K562 (cell line): ENCODE measurements at regions not wholly inside any gene's neighbourhood (a gene's known extent, or its start where the extent isn't known, plus 50 kb on each side); places are given as distances from the start of the nearest gene placed in this dataset.

Experiments used
- ATF3 ChIP-seq, 2 experiments: fragments of 450-650 bp in 1 of 2; sonication (generic) in 1 of 2; formaldehyde crosslinking in 1 of 2; IDR thresholded peaks in 1 of 2; conservative IDR thresholded peaks in 1 of 2; 2 replicates each; pipeline versions ENCODE4 v1.6.1 to v1.8.1; 2016 to 2023; ENCODE audit warnings: mild to moderate bottlenecking in 2 of 2, moderate library complexity in 2 of 2, inconsistent platforms in 1 of 2, missing genetic modification reagents in 1 of 2
- CHCHD3 ChIP-seq: fragments of 250-450 bp; sonication (Bioruptor Pico); IDR thresholded peaks from 2 replicates; pipeline ENCODE4 v2.1.2; 2022; ENCODE audit warnings: mild to moderate bottlenecking
- CTCF ChIP-seq, 3 experiments: IDR thresholded peaks in 2 of 3; conservative IDR thresholded peaks in 1 of 3; 2 replicates each; pipeline ENCODE4 v1.5.1; 2011 to 2012; ENCODE audit warnings: low read length in 3 of 3, mild to moderate bottlenecking in 3 of 3, control low read depth in 2 of 3, improper control_type of control experiment in 1 of 3, inconsistent platforms in 1 of 3, low read depth in 1 of 3, mixed read lengths in 1 of 3, moderate library complexity in 1 of 3; ENCODE audit not compliant: insufficient read depth in 2 of 3
- DPF2 ChIP-seq: fragments of 450-650 bp; IDR thresholded peaks from 2 replicates; pipeline ENCODE4 v1.6.1; 2016
- EZH2 ChIP-seq: IDR thresholded peaks from 2 replicates; pipeline ENCODE4 v1.6.1; 2012; ENCODE audit warnings: low read depth, mild to moderate bottlenecking, inconsistent platforms, low read length, borderline replicate concordance
- HIVEP1 ChIP-seq: fragments of 250-450 bp; sonication (Bioruptor Pico); IDR thresholded peaks from 2 replicates; pipeline ENCODE4 v1.4.0; 2020; ENCODE audit warnings: mild to moderate bottlenecking
- IRF9 ChIP-seq: fragments of 450-650 bp; IDR thresholded peaks from 2 replicates; pipeline ENCODE4 v1.6.1; 2016; ENCODE audit warnings: missing biosample characterization, missing genetic modification characterization
- MXI1 ChIP-seq: IDR thresholded peaks from 2 replicates; pipeline ENCODE4 v1.6.1; 2011; ENCODE audit warnings: low read depth, mild to moderate bottlenecking, improper control_type of control experiment, low read length
- RCOR1 ChIP-seq, 2 experiments: IDR thresholded peaks; 2 replicates each; pipeline ENCODE4 v1.6.1; 2012; ENCODE audit warnings: low read depth in 2 of 2, low read length in 2 of 2, borderline replicate concordance in 1 of 2, improper control_type of control experiment in 1 of 2
- REST ChIP-seq, 2 experiments: fragments of 450-650 bp; formaldehyde crosslinking in 1 of 2; IDR thresholded peaks; 2 replicates each; pipeline versions ENCODE4 v1.4.0 to v1.6.1; 2014 to 2020; ENCODE audit warnings: mild to moderate bottlenecking in 2 of 2, borderline replicate concordance in 1 of 2, low read depth in 1 of 2
- SP1 ChIP-seq: sonication (generic); formaldehyde crosslinking; IDR thresholded peaks from 2 replicates; pipeline ENCODE4 v1.8.1; 2022; ENCODE audit warnings: mild to moderate bottlenecking, missing genetic modification reagents
- ZBED1 ChIP-seq: IDR thresholded peaks from 2 replicates; pipeline ENCODE4 v1.6.1; 2014
- ZNF124 ChIP-seq: sonication (generic); formaldehyde crosslinking; IDR thresholded peaks from 2 replicates; pipeline ENCODE4 v1.8.1; 2022; ENCODE audit warnings: missing genetic modification reagents

GRCh38 chr1:118788463-118788862 lies 199.7 kb downstream of the TBX15 start:
- TF ChIP-seq ATF3 (IDR thresholded peaks at IDR 0.05): no peak
- no peak for TF ChIP-seq ATF3 (CRISPR knock-in tag; conservative IDR thresholded peaks at IDR 0.05)
- no peak for TF ChIP-seq CHCHD3
- TF ChIP-seq EZH2: no peak
- no peak for TF ChIP-seq ZBED1
- no peak for TF ChIP-seq RCOR1 (IDR thresholded peaks at IDR 0.05; ENCODE audit: borderline replicate concordance in 1 of 2, low read depth in 2 of 2, low read length in 2 of 2)
- no peak for TF ChIP-seq MXI1
- TF ChIP-seq IRF9 (tag): no peak
- no peak for TF ChIP-seq CTCF (IDR thresholded peaks at IDR 0.05 in 2 of 3, conservative IDR thresholded peaks at IDR 0.05 in 1 of 3; ENCODE audit: insufficient read depth in 2 of 3, low read depth in 1 of 3, low read length in 3 of 3)
- no peak for TF ChIP-seq REST (IDR thresholded peaks at IDR 0.05; ENCODE audit: borderline replicate concordance)
- no peak for TF ChIP-seq REST (CRISPR knock-in tag; IDR thresholded peaks at IDR 0.05; ENCODE audit: low read depth)
- no peak for TF ChIP-seq HIVEP1 (CRISPR knock-in tag)
- TF ChIP-seq ZNF124 (CRISPR knock-in tag): no peak
- TF ChIP-seq SP1 (CRISPR knock-in tag): no peak
- no peak for TF ChIP-seq DPF2
